ENCODE measurements at regions not wholly inside any gene's neighbourhood (a gene's known extent, or its start where the extent isn't known, plus 50 kb on each side); places are given as distances from the start of the nearest gene placed in this dataset.

GRCh38 chr17:79214940-79215604, 140.4 kb downstream of the ENGASE start:
- DNase-seq (ENCODE audit: low read depth, low spot score), result no peak

DNA sequence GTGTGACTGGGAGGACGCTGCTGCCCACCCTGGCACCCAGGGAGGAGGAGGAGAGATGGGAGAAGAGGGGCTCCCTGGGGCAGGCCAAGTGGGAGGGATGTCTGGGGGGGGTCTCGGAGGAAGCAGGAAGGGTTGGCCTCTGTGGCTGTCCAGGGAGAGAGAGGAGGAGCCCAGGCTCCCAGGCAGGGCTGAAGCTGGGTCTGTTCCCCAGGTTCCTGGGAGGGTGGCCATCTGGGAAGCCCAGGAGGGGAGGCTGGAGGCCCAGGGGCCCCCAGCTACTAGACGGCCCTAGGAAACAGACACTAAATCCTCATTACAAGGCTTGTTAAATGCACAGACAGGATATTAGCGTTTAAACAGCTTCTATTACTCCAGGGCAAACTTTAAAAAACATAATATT, 139.8 kb downstream of the ENGASE start:
- no peak for DNase-seq (ENCODE audit: low read depth, low spot score)
- no peak overlapping the region for H3K4me3 ChIP-seq (ENCODE audit: low read length)

More at GRCh38 chr17:79214940-79215604, 140.4 kb downstream of the ENGASE start:
- H3K4me3 ChIP-seq (ENCODE audit: low read length), result no peak overlapping the region

- no peak for DNase-seq (ENCODE audit: low read depth, low spot score)
- H3K4me3 ChIP-seq (ENCODE audit: low read length), result no peak overlapping the region
Measured at GRCh38 chr17:79213305-79213704, 138.7 kb downstream of the ENGASE start.

DNA sequence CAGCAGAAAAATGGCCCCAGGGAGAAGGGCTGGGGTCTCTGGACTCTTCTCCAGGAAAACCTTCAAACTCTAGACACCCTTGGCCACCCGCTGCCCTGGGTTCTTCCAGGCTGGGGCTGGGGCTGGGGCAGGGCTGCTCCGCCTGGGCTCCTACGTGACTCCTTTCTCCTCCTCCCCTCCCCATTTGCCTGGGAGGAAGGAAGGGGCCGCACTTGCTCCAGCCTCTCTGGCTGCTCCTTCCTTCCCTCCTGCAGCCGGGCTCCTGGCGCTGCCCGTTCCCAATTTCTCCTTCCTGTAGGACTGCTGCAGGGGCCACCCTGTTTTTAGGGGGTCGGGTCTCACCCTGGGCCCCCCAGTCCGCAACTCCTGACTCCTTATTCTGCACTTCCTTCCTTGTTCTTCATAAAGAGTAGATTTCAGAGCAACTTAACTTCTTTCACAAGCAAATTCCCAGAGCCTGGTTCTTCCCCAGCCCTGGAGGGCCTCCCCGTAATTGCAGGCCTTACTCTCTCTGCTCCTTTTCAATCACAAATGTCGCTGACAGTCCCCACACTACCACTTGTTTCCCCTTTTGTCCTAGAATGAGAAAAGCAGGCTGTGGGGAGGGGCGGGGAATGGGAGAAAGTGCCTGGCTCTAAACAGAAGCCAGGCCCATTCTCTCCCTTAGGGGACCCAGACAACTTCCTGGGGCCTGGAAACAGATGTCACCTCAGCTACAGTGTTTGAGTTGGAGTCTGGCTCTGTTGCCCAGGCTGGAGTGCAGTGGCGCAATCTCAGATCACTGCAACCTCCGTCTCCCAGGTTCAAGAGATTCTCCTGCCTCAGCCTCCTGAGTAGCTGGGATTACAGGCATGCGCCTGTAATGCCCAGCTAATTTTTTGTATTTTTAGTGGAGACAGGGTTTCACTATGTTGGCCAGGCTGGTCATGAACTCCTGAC, 137.8 kb downstream of the ENGASE start:
- H3K4me3 ChIP-seq (ENCODE audit: low read length), result no peak overlapping the region

GRCh38 chr17:79211061-79211770, 136.6 kb downstream of the ENGASE start:
- H3K4me3 ChIP-seq (ENCODE audit: low read length), result no peak overlapping the region
- no peak for DNase-seq (ENCODE audit: low read depth, low spot score)

More for the DNA sequence above, 137.8 kb downstream of the ENGASE start:
- DNase-seq (ENCODE audit: low read depth, low spot score), result no peak

- no peak overlapping the region for H3K4me3 ChIP-seq (ENCODE audit: low read length)
- no peak for DNase-seq (ENCODE audit: low read depth, low spot score)
Measured at GRCh38 chr17:79210638-79211037, 136.0 kb downstream of the ENGASE start.

GRCh38 chr17:79207960-79208359, 133.3 kb downstream of the ENGASE start:
- DNase-seq (ENCODE audit: low read depth, low spot score), result no peak
- H3K4me3 ChIP-seq (ENCODE audit: low read length), result no peak overlapping the region

DNA sequence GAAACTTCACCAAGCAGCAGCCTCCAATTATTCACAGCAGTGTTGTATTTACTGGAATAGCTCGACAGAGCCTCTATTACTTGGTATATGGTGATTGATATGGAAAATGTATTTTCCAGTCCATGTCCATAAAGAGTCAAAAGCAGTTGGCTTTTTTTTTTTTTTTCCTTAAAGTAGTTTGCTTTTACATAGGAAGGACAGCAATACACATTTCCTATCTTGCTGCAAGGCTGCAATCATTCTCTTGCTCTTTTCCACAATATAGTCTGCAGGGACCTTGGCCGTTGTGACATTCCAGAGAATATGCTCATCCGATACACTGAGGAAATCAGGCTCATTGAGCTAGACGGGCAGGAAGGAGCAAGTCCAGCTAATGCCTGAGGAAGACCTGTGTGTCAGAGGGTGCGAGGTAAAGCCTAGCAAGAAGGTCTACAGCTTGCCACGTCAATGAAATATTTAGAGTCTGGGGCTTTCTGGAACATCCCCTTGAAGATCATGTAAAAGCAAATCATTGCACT, 131.1 kb downstream of the ENGASE start:
- no peak for DNase-seq (ENCODE audit: low read depth, low spot score)
- H3K4me3 ChIP-seq (ENCODE audit: low read length), result no peak overlapping the region

DNA sequence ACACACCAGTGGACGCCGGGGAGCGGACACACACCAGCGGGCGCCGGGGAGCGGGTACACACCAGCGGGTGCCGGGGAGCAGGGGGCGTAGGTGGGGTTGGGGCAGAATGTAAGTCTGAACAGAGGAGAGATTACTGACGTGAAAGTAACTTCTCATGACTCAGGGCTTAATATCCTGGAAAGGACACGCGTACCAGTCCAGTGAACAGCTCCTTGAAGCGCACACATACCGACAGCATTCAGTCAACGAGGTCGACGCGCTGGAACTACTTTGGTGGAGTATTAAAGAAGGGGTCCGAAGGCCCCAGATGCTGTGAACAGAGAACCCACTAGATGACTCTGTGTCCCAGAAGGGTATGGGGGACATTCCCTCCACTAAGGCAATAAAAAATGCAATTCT, 129.6 kb downstream of the ENGASE start:
- DNase-seq (ENCODE audit: low read depth, low spot score), result no peak
- H3K4me3 ChIP-seq (ENCODE audit: low read length), result no peak overlapping the region

DNA sequence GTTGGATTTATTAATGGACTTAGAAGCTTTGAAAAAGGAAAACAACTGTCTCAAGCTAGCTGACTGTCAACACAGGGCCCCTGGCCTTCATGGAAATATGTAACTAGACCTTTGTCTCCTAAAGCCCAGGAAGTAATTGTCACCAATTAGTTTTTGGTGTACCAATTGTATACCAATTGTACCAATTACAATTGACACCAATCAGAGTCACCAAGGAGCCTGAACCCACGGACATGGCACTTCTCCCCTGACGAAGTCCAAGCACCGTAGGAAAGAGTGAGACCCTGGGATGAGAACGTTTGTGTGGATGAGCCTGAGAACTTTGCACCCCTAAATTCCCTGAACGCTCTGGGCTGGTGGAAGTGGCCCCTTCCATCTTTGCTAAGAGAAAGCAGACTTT, 129.0 kb downstream of the ENGASE start:
- DNase-seq (ENCODE audit: low read depth, low spot score), result no peak
- no peak overlapping the region for H3K4me3 ChIP-seq (ENCODE audit: low read length)

DNA sequence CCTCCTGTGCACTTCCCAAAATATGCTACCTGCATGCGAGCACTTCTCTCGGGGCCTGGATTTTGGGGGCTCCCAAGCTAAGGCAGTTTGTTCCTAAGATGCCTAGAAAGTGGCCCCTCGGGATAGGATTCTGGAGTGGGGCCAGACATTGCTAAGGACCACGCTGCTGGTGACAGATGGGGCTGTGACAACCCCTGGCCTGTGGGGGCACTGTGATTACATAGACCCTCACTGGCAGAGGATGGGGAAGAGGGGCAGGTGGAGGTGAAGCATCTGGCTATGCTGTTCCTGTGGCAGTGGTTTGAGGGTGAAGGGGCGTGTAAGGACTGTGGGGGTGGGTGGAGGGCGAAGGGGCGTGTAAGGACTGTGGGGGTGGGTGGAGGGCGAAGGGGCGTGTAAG, 128.4 kb downstream of the ENGASE start:
- H3K4me3 ChIP-seq (ENCODE audit: low read length), result no peak overlapping the region
- DNase-seq (ENCODE audit: low read depth, low spot score), result no peak

- DNase-seq (ENCODE audit: low read depth, low spot score), result no peak
Measured at GRCh38 chr17:79202480-79202879, 127.9 kb downstream of the ENGASE start.

DNA sequence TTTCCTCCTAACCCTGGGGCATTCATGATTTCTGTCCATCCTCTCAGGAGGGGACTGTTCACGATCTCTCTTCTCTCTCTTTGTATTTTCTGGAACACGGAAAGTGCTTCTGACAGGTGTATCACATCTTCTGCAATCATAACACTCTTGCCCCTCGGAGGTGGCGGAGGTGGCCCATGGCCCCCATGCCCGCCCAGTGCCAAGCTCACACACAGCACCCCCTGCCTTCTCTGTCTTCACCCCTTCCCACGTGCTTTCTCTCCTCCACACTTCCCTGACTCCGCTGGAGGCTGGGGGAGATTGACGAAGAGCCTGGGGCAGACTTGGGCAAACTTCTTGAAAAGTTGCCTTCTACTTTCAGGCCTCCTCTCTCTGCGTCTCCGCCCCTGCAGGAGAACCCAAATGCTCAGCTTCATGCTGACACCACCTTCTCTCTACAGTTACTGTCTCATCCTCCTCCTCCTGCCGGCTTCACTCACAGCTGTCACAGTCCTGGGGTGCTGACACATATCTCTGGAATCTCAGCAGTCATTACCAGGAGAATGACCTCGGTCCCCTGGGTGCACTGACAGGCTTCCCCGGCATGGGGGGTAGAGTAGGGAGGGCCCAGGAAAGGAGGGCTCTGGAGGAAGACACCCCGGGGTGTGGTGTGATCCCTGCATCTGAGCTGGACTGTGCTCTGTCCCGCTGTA, 127.1 kb downstream of the ENGASE start:
- H3K4me3 ChIP-seq (ENCODE audit: low read length), result no peak overlapping the region
- DNase-seq (ENCODE audit: low read depth, low spot score), result no peak

More at GRCh38 chr17:79202480-79202879, 127.9 kb downstream of the ENGASE start:
- no peak overlapping the region for H3K4me3 ChIP-seq (ENCODE audit: low read length)

DNA sequence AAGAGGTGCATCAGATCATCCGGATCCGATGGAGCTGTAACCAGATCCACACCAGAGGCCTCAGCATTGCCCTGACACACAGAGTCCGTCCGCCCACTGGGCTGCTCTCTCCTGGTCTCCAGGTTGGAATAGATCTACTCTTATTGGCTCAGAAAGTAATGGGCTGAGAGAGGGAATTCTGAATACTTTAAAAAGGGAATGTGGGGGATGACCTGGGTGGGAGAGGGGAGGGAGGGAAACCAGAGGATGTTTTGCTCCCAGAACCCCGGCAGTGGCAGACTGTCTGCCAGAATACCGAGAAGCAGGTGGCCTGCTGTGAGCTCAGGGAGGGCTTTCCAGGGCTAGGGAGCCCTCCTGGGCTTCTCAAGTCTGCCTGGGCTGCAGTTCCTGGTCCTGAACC, 126.5 kb downstream of the ENGASE start:
- DNase-seq (ENCODE audit: low read depth, low spot score), result no peak

DNA sequence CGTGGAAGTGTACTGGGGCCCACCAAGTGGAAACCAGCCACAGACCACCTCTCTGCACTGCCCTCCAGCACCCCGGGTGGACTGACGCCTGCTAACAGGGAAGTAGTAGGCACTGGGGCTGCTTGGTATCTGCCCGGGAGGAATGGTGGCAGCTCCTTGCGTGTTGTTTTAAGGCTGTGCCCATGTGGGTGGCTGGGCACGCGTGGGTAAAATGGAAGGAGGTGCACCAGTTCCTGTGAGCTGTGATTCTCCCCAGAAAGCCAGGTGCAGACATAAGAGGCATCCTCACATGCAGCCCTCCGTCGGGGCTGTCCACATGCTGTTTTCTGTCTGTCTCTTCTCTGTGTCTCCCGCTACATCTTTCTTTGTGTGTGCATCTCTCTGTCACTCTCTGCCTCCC, 122.3 kb downstream of the ENGASE start:
- DNase-seq (ENCODE audit: low read depth, low spot score), result no peak
- no peak overlapping the region for H3K4me3 ChIP-seq (ENCODE audit: low read length)

More for the DNA sequence above, 126.5 kb downstream of the ENGASE start:
- no peak overlapping the region for H3K4me3 ChIP-seq (ENCODE audit: low read length)

- peak; percentile 9 for DNase-seq (ENCODE audit: low read depth, low spot score)
- H3K4me3 ChIP-seq (ENCODE audit: low read length), result no peak overlapping the region
Measured at GRCh38 chr17:79192503-79193351, 118.1 kb downstream of the ENGASE start.

GRCh38 chr17:79191270-79191934, 116.8 kb downstream of the ENGASE start:
- H3K4me3 ChIP-seq (ENCODE audit: low read length), result no peak overlapping the region
- DNase-seq (ENCODE audit: low read depth, low spot score), result no peak

- no peak overlapping the region for H3K4me3 ChIP-seq (ENCODE audit: low read length)
- no peak for DNase-seq (ENCODE audit: low read depth, low spot score)
Measured at GRCh38 chr17:79189305-79189704, 114.7 kb downstream of the ENGASE start.

All from Jurkat, Clone E6-1 (cell line).